RPMI8226 (cell line): ENCODE measurements at regions not wholly inside any gene's neighbourhood (a gene's known extent, or its start where the extent isn't known, plus 50 kb on each side); places are given as distances from the start of the nearest gene placed in this dataset.
A peak's percentile ranks its signal among the peaks of the same experiment; 100 is the strongest.
"Not testable (repeated sequence)": the region's sequence is repeated elsewhere in the genome, so short reads cannot be mapped to it uniquely, and the experiment has no call there.

ENCODE experiments used
- DNase-seq: peaks from one replicate; pipeline ENCODE4 v3.0.0-alpha.2; 2015

DNA sequence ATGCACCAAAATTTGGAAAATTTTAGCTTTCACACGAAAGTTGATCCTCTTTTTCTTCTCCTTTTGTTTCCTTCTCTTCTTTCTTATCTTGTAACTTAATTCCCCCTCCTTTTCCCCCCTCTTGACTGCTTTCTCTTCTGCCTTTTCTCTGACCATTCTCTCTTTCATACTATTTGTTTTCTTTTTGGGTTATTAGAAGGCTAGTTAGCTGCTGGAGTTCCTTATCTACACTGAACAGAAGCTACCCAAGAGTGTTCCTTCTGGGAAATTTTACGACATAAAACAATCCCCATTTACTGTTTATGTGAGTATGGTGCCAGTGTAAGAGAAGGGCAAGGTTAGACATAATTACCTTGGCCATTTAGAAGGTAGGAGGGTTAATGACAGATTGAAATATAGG lies 218.4 kb upstream of the DTNA start:
- DNase-seq, result no peak

DNA sequence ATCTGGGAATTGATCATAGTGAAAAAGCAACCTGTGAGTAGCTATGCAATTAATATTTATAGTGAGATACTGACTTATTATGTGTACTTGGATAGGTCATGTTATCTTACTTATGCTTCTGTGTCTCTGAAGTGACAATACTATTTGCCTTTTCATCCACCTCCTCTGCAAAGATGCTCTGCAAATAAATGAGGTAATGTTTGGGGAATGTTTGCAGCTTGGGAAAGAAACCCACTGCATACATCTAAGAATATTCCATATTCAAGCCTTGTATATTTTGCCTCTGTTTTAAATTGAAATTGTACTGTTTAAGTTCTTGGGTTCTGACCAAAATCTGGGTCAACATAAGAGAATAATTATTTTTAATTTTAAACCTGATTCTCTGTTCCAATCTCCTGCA lies 217.4 kb upstream of the DTNA start:
- no peak for DNase-seq

GRCh38 chr18:34493099-34493544 lies 217.0 kb upstream of the DTNA start:
- DNase-seq, result peak; percentile 85

DNA sequence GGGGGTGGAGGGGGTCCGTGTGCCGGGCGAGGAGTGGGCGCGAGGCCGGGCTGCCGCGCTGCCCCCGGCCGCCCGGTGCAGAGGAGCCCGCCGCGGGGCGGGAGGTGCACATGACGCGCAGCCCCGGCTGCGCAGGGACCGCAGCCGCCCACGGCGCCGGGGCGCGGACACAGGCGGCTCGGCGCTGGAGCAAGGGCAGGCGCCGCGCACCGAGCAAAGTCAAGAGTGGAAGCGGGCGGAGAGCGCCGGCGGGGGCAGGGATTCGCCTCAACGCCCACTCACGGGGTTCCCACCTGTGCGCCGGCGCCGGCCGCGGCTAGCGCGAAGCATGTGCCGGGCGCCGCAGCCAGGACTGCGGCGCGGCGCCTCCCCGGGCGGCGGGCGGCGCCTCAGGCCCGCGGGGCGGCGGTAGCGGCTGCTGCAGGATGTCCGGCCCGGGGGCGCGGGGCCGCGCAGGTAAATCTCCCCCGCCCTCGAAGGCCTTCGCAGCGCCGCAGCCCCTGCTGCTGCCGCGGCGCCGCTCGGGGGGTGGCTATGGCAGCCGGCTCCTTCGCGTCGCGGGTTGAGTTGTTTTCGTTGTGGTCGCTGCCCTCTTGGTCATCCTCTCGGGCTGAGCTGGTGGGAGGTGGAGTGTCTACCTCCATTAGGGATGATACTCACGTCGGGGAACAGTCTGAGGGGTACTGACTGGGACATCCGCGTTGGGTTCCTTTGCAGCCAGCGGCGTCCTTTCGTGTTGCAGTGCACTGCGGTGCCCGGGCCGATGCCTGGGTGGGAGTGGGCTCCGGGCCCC lies 216.3 kb upstream of the DTNA start:
- peak; percentile 66 for DNase-seq

DNA sequence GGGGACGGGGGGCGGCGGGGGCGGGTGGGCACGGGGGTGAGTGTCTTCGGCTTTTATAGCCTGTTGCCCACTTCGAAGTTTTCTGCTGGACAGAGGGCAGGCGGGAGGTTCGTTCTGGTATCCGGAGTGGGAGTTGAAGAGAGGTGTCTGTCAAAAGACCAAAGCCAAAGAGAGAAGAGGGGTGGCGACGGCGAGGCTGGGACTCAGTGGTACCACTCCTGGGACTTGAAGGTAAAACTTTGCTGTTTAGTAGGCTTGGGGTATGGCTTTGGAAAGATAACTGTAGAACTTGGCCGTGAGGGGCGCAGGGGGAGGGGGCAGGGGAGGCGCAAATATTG lies 215.8 kb upstream of the DTNA start:
- no peak for DNase-seq

- no peak for DNase-seq
These were observed 214.6 kb upstream of the DTNA start for GRCh38 chr18:34495506-34495905.

DNA sequence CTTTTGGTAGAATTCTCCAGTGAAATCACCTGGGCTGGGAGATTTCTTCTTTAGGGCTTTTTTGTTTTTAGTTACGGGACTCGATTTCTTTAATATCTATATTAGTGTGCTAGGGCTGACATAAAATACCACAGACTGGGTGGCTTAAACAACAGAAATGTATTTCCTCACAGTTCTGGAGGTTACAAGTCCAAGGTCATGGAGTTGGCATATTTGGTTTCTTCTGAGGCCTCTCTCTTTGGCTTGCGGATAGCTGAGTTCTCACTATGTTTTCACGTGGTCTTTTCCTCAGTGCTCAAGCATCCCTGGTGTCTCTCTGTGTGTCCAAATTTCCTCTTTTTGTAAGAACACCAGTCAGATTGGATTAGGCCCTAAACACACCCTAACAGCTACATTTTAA lies 208.5 kb upstream of the DTNA start:
- no peak for DNase-seq

GRCh38 chr18:34506198-34506597 lies 203.9 kb upstream of the DTNA start:
- DNase-seq, result no peak

DNA sequence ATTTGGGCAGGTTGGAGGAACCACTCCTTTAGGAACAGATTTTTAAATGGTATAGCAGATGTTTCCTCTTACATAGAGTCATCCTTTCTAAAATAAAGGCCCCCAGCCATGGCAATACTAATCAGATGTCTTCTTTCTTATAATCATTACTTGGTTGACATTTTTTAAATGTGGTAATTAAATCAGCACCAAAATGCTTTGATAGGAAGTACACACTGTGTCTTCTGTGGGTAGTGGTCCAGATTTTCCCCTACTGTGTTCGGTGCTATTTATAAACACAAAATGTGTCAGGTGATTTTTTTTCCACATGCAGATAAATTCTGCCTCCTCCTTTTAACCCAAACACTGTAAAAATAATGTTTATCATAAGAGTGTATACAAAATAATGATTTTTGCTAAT lies 200.9 kb upstream of the DTNA start:
- no peak for DNase-seq

- no peak for DNase-seq
These were observed 200.1 kb upstream of the DTNA start for GRCh38 chr18:34509879-34510586.

- no peak for DNase-seq
These were observed 199.2 kb upstream of the DTNA start for GRCh38 chr18:34510926-34511325.

- DNase-seq, result no peak
These were observed 198.7 kb upstream of the DTNA start for GRCh38 chr18:34511435-34511834.

GRCh38 chr18:34511879-34512278 lies 198.2 kb upstream of the DTNA start:
- no peak for DNase-seq

- no peak for DNase-seq
These were observed 195.9 kb upstream of the DTNA start for GRCh38 chr18:34514238-34514637.

- no peak for DNase-seq
These were observed 195.1 kb upstream of the DTNA start for GRCh38 chr18:34514957-34515356.

- not testable (repeated sequence) for DNase-seq
These were observed 193.7 kb upstream of the DTNA start for GRCh38 chr18:34516355-34516754.

GRCh38 chr18:34516996-34517395 lies 193.1 kb upstream of the DTNA start:
- not testable (repeated sequence) for DNase-seq

- DNase-seq, result no peak
These were observed 189.1 kb upstream of the DTNA start for GRCh38 chr18:34521040-34521439.

DNA sequence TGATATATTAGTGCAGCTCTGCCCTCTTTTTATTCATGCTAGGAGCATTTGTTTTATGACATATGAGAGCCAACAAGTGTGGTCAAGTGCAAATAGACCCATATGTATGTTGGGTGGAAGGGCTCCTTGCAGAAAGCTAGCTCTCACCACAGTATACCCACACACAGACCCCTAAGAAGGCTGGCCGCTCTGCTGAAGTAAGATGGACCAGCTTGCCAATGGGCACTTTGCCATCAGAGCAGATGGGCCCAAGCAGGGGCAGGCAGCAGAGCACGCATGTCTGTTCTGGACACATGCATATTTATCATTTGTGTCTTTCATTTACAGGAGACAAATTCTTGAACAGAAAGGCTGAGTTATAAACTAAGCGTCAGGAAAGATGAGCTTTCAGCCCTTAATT lies 187.5 kb upstream of the DTNA start:
- DNase-seq, result no peak

DNA sequence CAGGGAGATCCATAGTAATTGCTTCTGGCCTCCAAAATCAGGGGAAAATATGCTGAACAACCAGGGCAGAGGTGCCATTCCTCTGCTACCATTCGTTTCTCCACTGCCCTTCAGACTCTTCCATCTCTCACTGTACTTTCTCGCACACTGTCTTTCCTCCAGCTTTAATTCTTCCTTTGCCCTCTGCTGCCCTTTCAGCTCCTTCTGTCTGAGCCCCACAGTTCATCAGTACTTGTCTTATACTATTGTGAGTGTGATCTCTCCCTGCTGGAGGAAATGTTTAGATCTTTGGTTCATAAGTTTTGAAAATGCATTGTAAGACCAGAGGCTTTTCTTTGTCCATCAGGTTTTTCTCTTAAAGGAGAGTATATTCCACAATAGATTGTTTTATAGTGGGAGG lies 184.9 kb upstream of the DTNA start:
- DNase-seq, result no peak

DNA sequence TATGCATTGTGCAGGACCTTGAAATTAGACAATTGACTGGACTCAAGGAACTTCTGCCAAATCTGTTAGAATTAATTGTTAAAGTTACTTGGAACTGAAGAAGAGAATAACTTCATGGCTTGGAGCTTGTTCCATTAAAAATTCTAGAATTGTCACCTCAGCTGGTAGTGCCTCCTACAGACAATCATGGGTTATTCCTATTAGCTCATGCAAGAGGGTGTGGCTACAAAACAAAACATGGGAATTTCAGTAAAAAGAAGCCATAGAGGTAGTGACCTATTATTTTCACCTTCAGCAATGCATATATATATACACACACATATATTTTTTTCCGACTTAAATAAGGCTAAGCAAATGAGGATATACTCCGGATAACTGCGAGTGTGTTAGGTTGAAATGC lies 181.9 kb upstream of the DTNA start:
- DNase-seq, result no peak

GRCh38 chr18:34529358-34530335 lies 180.5 kb upstream of the DTNA start:
- DNase-seq, result no peak

DNA sequence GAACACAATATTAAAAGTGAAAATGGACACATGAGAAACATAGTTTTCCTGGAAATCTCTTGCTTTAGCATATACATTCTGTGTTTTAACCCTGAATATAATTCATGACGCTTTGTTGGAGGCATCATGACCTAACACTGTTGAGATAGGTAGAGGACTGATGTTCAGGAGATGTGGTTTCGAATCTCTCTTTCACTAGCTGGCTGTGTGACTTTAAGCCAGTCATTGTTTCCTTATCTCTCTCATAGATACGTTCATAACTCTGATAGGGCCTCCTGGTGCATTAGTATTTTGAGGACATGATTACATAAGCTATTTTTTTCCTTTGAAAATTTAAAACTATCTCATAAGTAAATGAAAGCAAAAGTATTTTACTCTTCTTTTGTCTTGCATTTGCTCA lies 179.0 kb upstream of the DTNA start:
- DNase-seq, result no peak
